ENCODE measurements at regions not wholly inside any gene's neighbourhood (a gene's known extent, or its start where the extent isn't known, plus 50 kb on each side); places are given as distances from the start of the nearest gene placed in this dataset.

- no peak for DNase-seq (ENCODE audit: low read depth, low spot score)
- in situ Hi-C loops (cut with HindIII; ENCODE audit: low pct_unique_long_range_greater_than_20kb, low sequenced_read_pairs), result no loop called here
Measured at GRCh38 chr14:76595266-76595665, 166.0 kb upstream of the VASH1 start.

- no peak for DNase-seq (ENCODE audit: low read depth, low spot score)
- in situ Hi-C loops (cut with HindIII; ENCODE audit: low pct_unique_long_range_greater_than_20kb, low sequenced_read_pairs), result no loop called here
Measured at GRCh38 chr14:76597387-76597786, 163.9 kb upstream of the VASH1 start.

GRCh38 chr14:76599141-76599540 lies 162.1 kb upstream of the VASH1 start:
- DNase-seq (ENCODE audit: low read depth, low spot score), result no peak
- in situ Hi-C loops (cut with HindIII; ENCODE audit: low pct_unique_long_range_greater_than_20kb, low sequenced_read_pairs), result no loop called here

- in situ Hi-C loops (cut with HindIII; ENCODE audit: low pct_unique_long_range_greater_than_20kb, low sequenced_read_pairs), result no loop called here
- DNase-seq (ENCODE audit: low read depth, low spot score), result no peak
Measured at GRCh38 chr14:76599559-76600287, 161.5 kb upstream of the VASH1 start.

GRCh38 chr14:76603713-76604112 lies 157.6 kb upstream of the VASH1 start:
- in situ Hi-C loops (cut with HindIII; ENCODE audit: low pct_unique_long_range_greater_than_20kb, low sequenced_read_pairs), result no loop called here
- DNase-seq (ENCODE audit: low read depth, low spot score), result no peak

GRCh38 chr14:76607510-76607909 lies 153.8 kb upstream of the VASH1 start:
- in situ Hi-C loops (cut with HindIII; ENCODE audit: low pct_unique_long_range_greater_than_20kb, low sequenced_read_pairs), result no loop called here
- DNase-seq (ENCODE audit: low read depth, low spot score), result no peak

GRCh38 chr14:76612654-76613053 lies 148.6 kb upstream of the VASH1 start:
- no peak for DNase-seq (ENCODE audit: low read depth, low spot score)
- in situ Hi-C loops (cut with HindIII; ENCODE audit: low pct_unique_long_range_greater_than_20kb, low sequenced_read_pairs), result no loop called here

GRCh38 chr14:76613616-76614015 lies 147.7 kb upstream of the VASH1 start:
- in situ Hi-C loops (cut with HindIII; ENCODE audit: low pct_unique_long_range_greater_than_20kb, low sequenced_read_pairs), result no loop called here

GRCh38 chr14:76615331-76615730 lies 145.9 kb upstream of the VASH1 start:
- in situ Hi-C loops (cut with HindIII; ENCODE audit: low pct_unique_long_range_greater_than_20kb, low sequenced_read_pairs), result no loop called here
- no peak for DNase-seq (ENCODE audit: low read depth, low spot score)

More at GRCh38 chr14:76613616-76614015, 147.7 kb upstream of the VASH1 start:
- DNase-seq (ENCODE audit: low read depth, low spot score), result no peak

GRCh38 chr14:76617440-76617839 lies 143.8 kb upstream of the VASH1 start:
- in situ Hi-C loops (cut with HindIII; ENCODE audit: low pct_unique_long_range_greater_than_20kb, low sequenced_read_pairs), result no loop called here
- no peak for DNase-seq (ENCODE audit: low read depth, low spot score)

GRCh38 chr14:76636602-76637001 lies 124.7 kb upstream of the VASH1 start:
- DNase-seq (ENCODE audit: low read depth, low spot score), result no peak
- in situ Hi-C loops (cut with HindIII; ENCODE audit: low pct_unique_long_range_greater_than_20kb, low sequenced_read_pairs), result no loop called here

GRCh38 chr14:76638841-76639240 lies 122.4 kb upstream of the VASH1 start:
- in situ Hi-C loops (cut with HindIII; ENCODE audit: low pct_unique_long_range_greater_than_20kb, low sequenced_read_pairs), result no loop called here
- DNase-seq (ENCODE audit: low read depth, low spot score), result no peak

GRCh38 chr14:76639606-76640229 lies 121.5 kb upstream of the VASH1 start:
- in situ Hi-C loops (cut with HindIII; ENCODE audit: low pct_unique_long_range_greater_than_20kb, low sequenced_read_pairs), result no loop called here
- DNase-seq (ENCODE audit: low read depth, low spot score), result no peak

GRCh38 chr14:76640923-76641395 lies 120.3 kb upstream of the VASH1 start:
- in situ Hi-C loops (cut with HindIII; ENCODE audit: low pct_unique_long_range_greater_than_20kb, low sequenced_read_pairs), result no loop called here
- DNase-seq (ENCODE audit: low read depth, low spot score), result no peak

- no peak for DNase-seq (ENCODE audit: low read depth, low spot score)
- in situ Hi-C loops (cut with HindIII; ENCODE audit: low pct_unique_long_range_greater_than_20kb, low sequenced_read_pairs), result no loop called here
Measured at GRCh38 chr14:76641541-76641940, 119.7 kb upstream of the VASH1 start.

GRCh38 chr14:76643887-76644286 lies 117.4 kb upstream of the VASH1 start:
- in situ Hi-C loops (cut with HindIII; ENCODE audit: low pct_unique_long_range_greater_than_20kb, low sequenced_read_pairs), result no loop called here
- no peak for DNase-seq (ENCODE audit: low read depth, low spot score)

GRCh38 chr14:76644855-76645518 lies 116.3 kb upstream of the VASH1 start:
- in situ Hi-C loops (cut with HindIII; ENCODE audit: low pct_unique_long_range_greater_than_20kb, low sequenced_read_pairs), result no loop called here

GRCh38 chr14:76647697-76648298 lies 113.5 kb upstream of the VASH1 start:
- DNase-seq (ENCODE audit: low read depth, low spot score), result peak; percentile 76
- in situ Hi-C loops (cut with HindIII; ENCODE audit: low pct_unique_long_range_greater_than_20kb, low sequenced_read_pairs), result no loop called here

More at GRCh38 chr14:76644855-76645518, 116.3 kb upstream of the VASH1 start:
- DNase-seq (ENCODE audit: low read depth, low spot score), result peak; percentile 57

All from SK-MEL-5 (cell line).